Fibroblast of pulmonary artery (primary cell): ENCODE measurements at regions not wholly inside any gene's neighbourhood (a gene's known extent, or its start where the extent isn't known, plus 50 kb on each side); places are given as distances from the start of the nearest gene placed in this dataset.

ENCODE experiments used
- DNase-seq: peaks from one replicate; pipeline ENCODE4 v3.0.0-alpha.2; 2010; ENCODE audit warnings: low read depth
- H3K4me3 ChIP-seq: replicated peaks from 2 replicates; pipeline ENCODE4 v1.5.1; 2011; ENCODE audit warnings: low read depth, mild to moderate bottlenecking, control low read depth, low read length, moderate library complexity
- TF ChIP-seq, protein P1 (sequence below): IDR thresholded peaks from 2 replicates; pipeline ENCODE4 v1.5.1; 2011; ENCODE audit warnings: mild to moderate bottlenecking, control low read depth, low read length, inconsistent platforms; ENCODE audit errors: missing control alignments

DNA sequence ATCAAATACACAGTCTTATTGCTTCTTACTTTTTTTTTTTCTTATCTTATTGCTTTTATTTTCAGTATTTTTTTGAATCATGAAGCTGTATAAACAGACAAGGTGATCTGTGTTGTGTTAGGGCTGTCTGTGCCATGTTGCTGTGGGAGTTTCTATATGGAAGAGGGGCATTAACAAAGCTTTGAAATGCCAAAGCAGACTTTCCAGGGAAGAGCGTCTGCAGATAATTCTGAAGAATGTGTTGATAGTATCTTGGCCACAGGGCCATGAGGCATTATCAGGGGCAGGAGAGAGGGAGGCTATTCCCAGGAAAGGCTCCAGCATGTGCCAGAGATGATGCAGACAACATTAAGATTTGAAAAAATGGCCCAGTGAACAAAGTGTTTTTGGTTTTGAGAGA lies 354.5 kb downstream of the UTRN start:
- no peak overlapping the region for H3K4me3 ChIP-seq
- no peak for DNase-seq
- TF ChIP-seq, protein P1, sequence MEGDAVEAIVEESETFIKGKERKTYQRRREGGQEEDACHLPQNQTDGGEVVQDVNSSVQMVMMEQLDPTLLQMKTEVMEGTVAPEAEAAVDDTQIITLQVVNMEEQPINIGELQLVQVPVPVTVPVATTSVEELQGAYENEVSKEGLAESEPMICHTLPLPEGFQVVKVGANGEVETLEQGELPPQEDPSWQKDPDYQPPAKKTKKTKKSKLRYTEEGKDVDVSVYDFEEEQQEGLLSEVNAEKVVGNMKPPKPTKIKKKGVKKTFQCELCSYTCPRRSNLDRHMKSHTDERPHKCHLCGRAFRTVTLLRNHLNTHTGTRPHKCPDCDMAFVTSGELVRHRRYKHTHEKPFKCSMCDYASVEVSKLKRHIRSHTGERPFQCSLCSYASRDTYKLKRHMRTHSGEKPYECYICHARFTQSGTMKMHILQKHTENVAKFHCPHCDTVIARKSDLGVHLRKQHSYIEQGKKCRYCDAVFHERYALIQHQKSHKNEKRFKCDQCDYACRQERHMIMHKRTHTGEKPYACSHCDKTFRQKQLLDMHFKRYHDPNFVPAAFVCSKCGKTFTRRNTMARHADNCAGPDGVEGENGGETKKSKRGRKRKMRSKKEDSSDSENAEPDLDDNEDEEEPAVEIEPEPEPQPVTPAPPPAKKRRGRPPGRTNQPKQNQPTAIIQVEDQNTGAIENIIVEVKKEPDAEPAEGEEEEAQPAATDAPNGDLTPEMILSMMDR = no peak

DNA sequence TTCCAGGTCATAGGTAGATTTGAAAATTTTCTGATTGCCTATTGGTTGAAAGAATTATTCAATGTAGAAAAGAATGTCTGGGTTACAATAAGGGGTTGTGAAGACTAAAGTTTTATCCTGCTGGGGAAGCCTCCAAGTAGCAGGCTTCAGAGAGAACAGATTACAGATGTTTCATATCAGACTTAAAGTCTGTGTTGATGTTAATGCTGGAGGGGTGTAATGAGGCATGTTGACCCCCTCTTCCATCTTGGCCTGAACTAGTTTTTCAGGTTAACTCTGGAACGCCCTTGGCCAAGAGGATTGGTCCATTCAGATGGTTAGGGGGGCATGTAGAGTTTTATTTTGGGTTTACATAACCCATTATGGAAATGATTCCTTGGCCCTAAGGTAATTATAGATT lies 356.2 kb downstream of the UTRN start:
- DNase-seq = no peak
- TF ChIP-seq, protein P1 = no peak

DNA sequence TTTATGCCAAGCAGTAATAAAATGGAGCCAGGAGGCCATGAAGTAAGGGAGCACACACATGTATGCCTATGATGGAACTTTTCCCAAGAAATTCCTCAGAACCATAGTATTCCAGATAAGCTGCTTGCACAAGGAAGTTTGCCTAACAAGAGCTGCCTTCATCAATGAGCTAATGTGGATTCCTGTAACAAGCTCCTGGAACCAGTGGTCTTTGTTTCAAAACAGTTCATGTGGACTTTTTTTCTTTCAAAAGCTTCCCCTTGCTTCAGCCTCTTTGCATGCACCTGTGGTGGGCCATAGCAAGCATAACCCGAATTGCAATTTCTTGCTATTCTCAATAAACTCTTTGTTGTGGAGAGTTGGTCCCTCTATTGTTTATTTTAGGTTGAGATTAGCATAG lies 359.6 kb downstream of the UTRN start:
- DNase-seq = peak; percentile 72
- no peak overlapping the region for H3K4me3 ChIP-seq
- TF ChIP-seq, protein P1 = no peak

More for the DNA sequence above, 356.2 kb downstream of the UTRN start:
- no peak overlapping the region for H3K4me3 ChIP-seq

DNA sequence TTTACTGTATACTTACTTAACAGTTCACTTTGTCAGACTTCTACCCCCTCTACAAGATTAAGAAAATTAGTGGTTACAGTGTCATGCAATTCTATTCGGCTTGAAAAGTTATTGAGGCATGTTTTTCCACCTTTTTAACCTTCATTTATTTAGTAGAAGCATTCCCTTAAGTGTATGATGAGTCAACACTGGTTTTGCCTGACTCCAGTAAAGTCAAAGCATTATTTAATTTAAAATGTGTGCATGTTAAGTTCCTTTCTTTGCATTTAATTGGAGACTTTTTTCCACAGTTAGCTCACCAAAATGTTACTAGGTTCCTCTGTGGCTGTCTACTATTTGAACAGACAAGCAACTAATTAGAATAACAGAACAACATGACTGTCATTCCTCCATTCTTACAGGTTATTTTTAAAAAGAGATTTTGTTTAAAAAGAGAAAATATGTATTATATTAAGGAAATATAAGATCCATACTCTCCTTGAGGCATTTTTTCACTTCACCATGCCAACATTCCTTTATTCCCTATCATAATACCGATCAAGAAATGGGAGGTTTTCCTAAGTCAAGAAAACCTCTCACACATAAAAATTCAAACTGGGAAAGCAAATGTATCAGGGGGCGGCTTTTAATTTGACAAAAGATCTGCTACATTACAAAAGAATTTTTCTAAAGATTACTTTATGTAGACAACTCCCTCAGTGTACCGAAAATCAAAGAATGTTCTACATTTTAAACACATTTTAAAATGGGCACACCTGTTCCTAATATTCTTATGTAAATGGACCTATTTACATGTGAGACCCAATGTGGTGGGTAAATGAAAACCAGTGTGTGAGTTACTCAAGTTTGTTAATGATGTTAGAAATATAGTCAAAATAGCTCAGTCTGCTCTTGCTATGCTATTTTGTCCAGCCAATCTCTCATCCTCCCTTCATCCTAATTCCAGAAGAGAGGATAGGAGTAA lies 361.2 kb downstream of the UTRN start:
- no peak for DNase-seq
- TF ChIP-seq, protein P1 = no peak
- H3K4me3 ChIP-seq = no peak overlapping the region

DNA sequence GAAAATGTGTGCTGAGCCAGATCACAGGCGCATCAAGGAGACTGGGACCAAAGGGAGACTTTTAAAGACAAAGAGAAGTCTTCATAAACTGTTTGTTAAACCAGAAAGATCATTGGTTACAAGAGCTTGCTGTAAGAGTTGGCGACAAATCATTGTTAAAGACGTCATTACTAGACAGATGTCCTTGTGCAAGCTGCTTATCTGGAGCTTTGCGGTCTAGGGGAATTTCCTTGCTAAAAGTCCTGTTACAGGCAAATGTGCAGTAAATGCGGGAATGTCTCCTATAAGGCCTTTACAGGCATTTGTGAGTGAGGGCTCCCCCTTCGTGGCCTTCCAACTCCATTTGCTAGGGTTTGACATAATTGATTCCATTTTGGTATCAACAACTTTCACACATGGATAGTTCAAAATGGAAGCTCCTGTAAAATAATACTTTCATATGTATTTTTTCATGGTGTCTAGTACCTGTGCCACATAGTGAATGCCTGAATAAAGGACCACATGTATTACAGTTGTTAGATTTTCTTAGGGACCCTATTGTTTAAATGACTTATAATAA lies 362.4 kb downstream of the UTRN start:
- DNase-seq = peak; percentile 76
- TF ChIP-seq, protein P1 = no peak
- no peak overlapping the region for H3K4me3 ChIP-seq

DNA sequence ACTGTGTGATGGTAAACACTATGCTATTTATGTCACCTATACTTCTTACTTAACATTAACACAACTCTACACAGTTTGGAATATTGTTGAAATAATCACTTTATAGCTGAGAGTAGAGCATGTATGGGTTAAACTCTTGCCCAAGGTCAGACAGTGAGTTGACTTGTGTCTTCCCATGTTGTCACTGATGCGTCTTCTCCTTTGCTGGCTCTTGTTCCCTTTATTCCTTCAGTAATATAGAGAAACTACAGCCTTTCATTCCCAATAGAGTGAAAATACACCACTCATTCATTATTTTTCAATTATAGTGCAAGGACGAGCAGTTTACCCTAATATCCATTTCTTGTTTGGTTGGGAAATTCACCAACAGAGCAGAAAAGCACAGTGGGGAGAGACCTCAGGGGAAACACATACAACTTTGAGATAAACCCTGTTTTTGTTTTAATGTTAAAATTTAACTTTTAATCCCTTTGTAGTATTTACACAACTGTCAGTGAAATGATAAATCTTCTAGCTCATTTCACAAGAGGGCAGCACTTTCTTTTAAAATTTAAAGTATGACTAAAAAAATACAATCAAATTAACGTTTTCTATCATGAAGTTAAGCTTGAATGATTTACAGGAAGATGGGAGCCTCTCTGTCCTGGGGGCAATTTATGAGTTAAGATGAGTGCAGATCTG lies 363.0 kb downstream of the UTRN start:
- DNase-seq = no peak
- TF ChIP-seq, protein P1 = no peak
- H3K4me3 ChIP-seq = no peak overlapping the region
